WERI-Rb-1 (cell line): ENCODE measurements at regions not wholly inside any gene's neighbourhood (a gene's known extent, or its start where the extent isn't known, plus 50 kb on each side); places are given as distances from the start of the nearest gene placed in this dataset.
"Not testable (repeated sequence)": the region's sequence is repeated elsewhere in the genome, so short reads cannot be mapped to it uniquely, and the experiment has no call there.

Source experiments
- DNase-seq: peaks from one replicate; pipeline ENCODE4 v3.0.0-alpha.2; 2020
- H3K27ac ChIP-seq: fragments of 250-450 bp; sonication (Bioruptor Pico); 2 replicates; pipeline ENCODE4 v1.5.1; 2020; ENCODE audit warnings: mild to moderate bottlenecking, moderate library complexity
- H3K27me3 ChIP-seq: fragments of 250-450 bp; sonication (Bioruptor Pico); 2 replicates; pipeline ENCODE4 v1.5.1; 2021; ENCODE audit warnings: mild to moderate bottlenecking, low read depth, moderate library complexity; ENCODE audit not compliant: insufficient read depth, severe bottlenecking
- H3K36me3 ChIP-seq: fragments of 250-450 bp; sonication (Bioruptor Pico); 2 replicates; pipeline ENCODE4 v1.5.1; 2020; ENCODE audit warnings: mild to moderate bottlenecking, moderate library complexity
- H3K4me3 ChIP-seq: 2 replicates; pipeline ENCODE4 v1.5.1; 2011; ENCODE audit warnings: low read depth, mild to moderate bottlenecking, control low read depth, low read length
- H3K9me3 ChIP-seq: fragments of 250-450 bp; sonication (Bioruptor Pico); 2 replicates; pipeline ENCODE4 v1.5.1; 2021; ENCODE audit warnings: mild to moderate bottlenecking, moderate library complexity; ENCODE audit not compliant: severe bottlenecking
- TF ChIP-seq, protein P1 (sequence below): IDR thresholded peaks from 2 replicates; pipeline ENCODE4 v1.5.1; 2011; ENCODE audit warnings: low read depth, mild to moderate bottlenecking, control low read depth, inconsistent platforms, low read length

DNA sequence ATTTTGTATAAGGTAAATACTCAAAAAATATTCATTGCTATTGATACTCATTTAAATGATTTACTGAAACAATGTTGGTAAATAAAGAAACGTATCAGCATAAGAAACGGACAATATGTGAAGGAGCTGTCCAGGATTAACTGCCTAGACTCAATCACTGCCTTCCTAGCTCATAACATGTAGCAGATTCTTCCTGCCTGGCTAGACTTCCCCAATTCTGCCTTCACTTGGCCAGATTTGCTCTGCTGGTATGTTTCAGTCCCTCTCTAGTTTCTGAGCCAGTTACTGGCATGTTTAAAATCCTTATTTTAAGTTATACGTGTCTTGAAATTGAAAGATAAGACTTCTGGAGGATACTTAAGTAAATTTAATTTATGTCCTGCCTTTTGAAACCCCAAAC, 740.3 kb downstream of the CENPC start:
- Histone ChIP-seq H3K27ac (no peak overlapping the region), H3K36me3 (no peaks in the 10 kb centered on the region), H3K9me3 (no peaks in the 10 kb centered on the region), H3K27me3 (no peaks in the 10 kb centered on the region), H3K4me3 (no peak overlapping the region)
- TF ChIP-seq, protein P1, sequence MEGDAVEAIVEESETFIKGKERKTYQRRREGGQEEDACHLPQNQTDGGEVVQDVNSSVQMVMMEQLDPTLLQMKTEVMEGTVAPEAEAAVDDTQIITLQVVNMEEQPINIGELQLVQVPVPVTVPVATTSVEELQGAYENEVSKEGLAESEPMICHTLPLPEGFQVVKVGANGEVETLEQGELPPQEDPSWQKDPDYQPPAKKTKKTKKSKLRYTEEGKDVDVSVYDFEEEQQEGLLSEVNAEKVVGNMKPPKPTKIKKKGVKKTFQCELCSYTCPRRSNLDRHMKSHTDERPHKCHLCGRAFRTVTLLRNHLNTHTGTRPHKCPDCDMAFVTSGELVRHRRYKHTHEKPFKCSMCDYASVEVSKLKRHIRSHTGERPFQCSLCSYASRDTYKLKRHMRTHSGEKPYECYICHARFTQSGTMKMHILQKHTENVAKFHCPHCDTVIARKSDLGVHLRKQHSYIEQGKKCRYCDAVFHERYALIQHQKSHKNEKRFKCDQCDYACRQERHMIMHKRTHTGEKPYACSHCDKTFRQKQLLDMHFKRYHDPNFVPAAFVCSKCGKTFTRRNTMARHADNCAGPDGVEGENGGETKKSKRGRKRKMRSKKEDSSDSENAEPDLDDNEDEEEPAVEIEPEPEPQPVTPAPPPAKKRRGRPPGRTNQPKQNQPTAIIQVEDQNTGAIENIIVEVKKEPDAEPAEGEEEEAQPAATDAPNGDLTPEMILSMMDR = no peak
- no peak for DNase-seq

DNA sequence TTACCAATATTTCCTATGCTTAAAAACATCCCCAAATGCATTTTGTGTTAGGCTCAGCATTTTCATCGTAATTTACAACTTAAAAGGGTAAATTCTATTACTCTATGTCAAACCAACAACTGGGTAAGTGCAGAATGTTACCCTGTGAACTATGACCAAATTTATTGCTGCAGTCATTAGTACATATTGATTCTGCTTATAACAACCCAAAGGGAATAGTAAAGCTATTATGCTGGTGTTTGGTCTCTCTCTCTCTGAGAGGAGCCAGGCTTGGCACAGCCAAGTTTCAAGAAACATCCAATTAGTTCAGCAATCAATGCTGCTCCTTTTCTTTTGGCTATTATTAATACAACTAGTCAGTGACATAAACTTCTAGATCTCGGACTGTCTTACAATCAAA, 747.7 kb downstream of the CENPC start:
- no peak for DNase-seq
- H3K27ac ChIP-seq = no peak overlapping the region
- H3K9me3 ChIP-seq = no peaks in the 10 kb centered on the region
- H3K27me3 ChIP-seq = no peaks in the 10 kb centered on the region
- no peaks in the 10 kb centered on the region for H3K36me3 ChIP-seq
- H3K4me3 ChIP-seq = no peak overlapping the region
- TF ChIP-seq, protein P1 = no peak

DNA sequence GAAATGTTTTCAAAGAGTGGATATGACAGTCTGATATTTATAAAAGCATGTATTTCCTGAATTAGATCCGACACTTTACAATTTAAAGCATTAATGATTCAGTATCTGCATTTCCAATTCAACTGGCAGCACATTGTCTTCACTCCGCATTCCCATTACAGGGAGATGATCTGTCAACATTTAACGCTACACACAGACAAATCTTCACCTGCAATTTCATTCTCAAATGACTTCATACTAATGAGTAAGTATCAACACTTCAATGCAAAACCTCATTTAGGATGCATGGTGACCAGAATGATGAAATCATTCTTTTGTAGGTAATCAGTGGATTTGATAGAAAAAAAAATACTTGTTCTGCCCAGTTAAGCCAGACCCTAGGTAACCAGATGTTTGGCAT, 749.6 kb downstream of the CENPC start:
- TF ChIP-seq, protein P1 = no peak
- Histone ChIP-seq H3K27me3 (no peaks in the 10 kb centered on the region), H3K27ac (no peak overlapping the region), H3K4me3 (no peak overlapping the region), H3K36me3 (no peaks in the 10 kb centered on the region), H3K9me3 (no peaks in the 10 kb centered on the region)
- DNase-seq = no peak

DNA sequence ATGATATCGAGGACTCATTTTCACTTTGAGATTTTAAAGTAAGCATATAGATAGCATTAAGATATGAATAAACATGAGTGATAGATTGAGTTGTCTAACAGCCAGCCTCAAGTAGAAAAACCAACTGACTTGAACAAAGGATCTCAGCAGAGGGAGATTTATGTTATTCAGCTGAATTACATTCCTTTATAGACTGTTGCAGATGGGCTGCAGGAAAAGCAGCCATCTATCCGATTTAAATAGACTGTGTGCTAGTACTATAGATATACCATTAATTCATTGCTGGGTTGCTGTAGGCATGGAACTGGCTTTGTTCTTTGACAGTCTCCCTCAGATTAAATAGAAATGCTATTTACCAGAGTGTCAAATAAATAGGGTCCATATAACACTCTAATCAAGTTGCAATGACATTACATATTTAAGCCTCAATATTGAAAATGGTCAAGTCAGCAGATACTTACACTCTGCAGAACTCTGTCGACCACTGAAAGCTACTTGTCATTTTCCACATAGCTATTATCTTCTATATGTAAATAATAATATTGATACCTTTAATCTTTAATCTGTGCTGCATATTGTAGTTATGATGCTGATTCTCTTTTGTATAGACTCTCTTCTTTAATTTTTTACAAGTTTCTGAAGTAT, 750.8 kb downstream of the CENPC start:
- Histone ChIP-seq H3K36me3 (no peaks in the 10 kb centered on the region), H3K9me3 (no peaks in the 10 kb centered on the region), H3K4me3 (no peak overlapping the region), H3K27ac (no peak overlapping the region), H3K27me3 (no peaks in the 10 kb centered on the region)
- no peak for DNase-seq
- TF ChIP-seq, protein P1 = no peak

DNA sequence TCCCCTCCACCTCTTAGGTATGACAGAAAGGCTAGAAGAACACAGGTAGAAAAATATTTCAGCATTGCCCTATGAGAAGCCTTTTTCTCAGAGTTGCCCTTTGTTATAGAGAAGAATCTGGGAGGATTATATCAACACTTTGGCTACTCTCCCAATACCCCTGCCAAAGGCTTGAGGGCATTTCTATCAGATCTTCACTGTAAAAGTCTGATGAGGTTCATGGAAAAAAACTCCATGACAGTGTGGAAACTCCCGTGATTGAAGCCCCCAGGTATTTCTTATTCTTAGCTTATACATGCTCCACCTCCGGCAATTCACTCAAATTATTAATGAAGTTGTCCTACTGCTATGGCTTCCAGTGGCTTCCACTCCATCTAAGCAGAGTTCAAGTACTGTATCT, 753.6 kb downstream of the CENPC start:
- Histone ChIP-seq H3K9me3 (no peaks in the 10 kb centered on the region), H3K27me3 (no peaks in the 10 kb centered on the region), H3K27ac (no peak overlapping the region), H3K36me3 (no peaks in the 10 kb centered on the region), H3K4me3 (no peak overlapping the region)
- TF ChIP-seq, protein P1 = no peak
- no peak for DNase-seq

DNA sequence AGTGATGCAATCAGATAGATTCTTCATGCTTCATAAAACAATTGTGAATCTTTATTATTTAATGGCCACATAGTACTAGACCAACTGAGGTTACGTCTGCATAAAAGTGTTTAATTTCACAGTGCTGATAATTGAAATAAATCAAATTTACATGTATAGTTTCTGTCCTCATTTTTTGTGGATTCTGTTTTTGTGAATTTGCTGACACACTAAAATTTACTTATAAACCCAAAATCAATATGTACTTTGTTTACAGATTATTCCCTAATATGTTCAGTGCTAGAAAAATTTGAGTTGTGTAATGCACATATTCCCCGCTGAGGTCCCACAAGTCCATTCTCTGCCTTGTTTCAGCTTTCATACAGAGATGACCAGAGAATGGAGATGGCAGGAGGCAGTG, 759.8 kb downstream of the CENPC start:
- no peak overlapping the region for H3K4me3 ChIP-seq
- DNase-seq = no peak
- no peaks in the 10 kb centered on the region for H3K36me3 ChIP-seq
- TF ChIP-seq, protein P1 = no peak
- no peaks in the 10 kb centered on the region for H3K27me3 ChIP-seq
- no peaks in the 10 kb centered on the region for H3K9me3 ChIP-seq
- no peak overlapping the region for H3K27ac ChIP-seq

DNA sequence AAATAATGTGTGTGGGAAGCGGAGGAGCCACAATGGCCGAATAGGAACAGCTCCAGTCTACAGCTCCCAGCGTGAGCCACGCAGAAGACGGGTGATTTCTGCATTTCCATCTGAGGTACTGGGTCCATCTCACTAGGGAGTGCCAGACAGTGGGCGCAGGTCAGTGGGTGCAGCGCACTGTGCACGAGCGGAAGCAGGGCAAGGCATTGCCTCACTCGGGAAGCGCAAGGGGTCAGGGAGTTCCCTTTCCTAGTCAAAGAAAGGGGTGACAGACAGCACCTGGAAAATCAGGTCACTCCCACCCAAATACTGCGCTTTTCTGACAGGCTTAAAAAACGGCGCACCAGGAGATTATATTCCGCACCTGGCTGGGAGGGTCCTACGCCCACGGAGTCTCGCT, 762.6 kb downstream of the CENPC start:
- H3K27me3 ChIP-seq, DNase-seq, H3K36me3 ChIP-seq, H3K27ac ChIP-seq, H3K9me3 ChIP-seq, H3K4me3 ChIP-seq: not testable (repeated sequence)
